Lower leg skin (tissue), 3 donors: ENCODE measurements at regions not wholly inside any gene's neighbourhood (a gene's known extent, or its start where the extent isn't known, plus 50 kb on each side); places are given as distances from the start of the nearest gene placed in this dataset.

ENCODE experiments used
- CTCF ChIP-seq, 3 donors: fragments of 450-650 bp; IDR thresholded peaks; one replicate each; pipeline ENCODE4 v1.5.1; 2016; ENCODE audit warnings: antibody characterized with exemption in 3 of 3, mild to moderate bottlenecking in 3 of 3, moderate library complexity in 2 of 3
- POLR2A ChIP-seq, 2 donors: fragments of 450-650 bp; IDR thresholded peaks; one replicate each; pipeline ENCODE4 v1.6.1; 2016 to 2017; ENCODE audit warnings: antibody characterized with exemption in 2 of 2, mild to moderate bottlenecking in 1 of 2, moderate library complexity in 1 of 2

- TF ChIP-seq CTCF (IDR thresholded peaks at IDR 0.05) (no peak), POLR2A (IDR thresholded peaks at IDR 0.05) (no peak)
These were observed 124.4 kb upstream of the HMHB1 start for GRCh38 chr5:143687604-143688003.
